Mucosa of stomach (tissue), 1 donor: ENCODE measurements at regions not wholly inside any gene's neighbourhood (a gene's known extent, or its start where the extent isn't known, plus 50 kb on each side); places are given as distances from the start of the nearest gene placed in this dataset.

Experiments
- H3K27me3 ChIP-seq: one replicate; pipeline ENCODE4 v1.7.0; 2013; ENCODE audit warnings: mild to moderate bottlenecking, low read length; ENCODE audit not compliant: control insufficient read depth, insufficient read depth
- H3K36me3 ChIP-seq: one replicate; pipeline ENCODE4 v1.7.0; 2013; ENCODE audit warnings: low read length; ENCODE audit not compliant: control insufficient read depth, insufficient read depth
- H3K4me1 ChIP-seq: one replicate; pipeline ENCODE4 v1.7.0; 2013; ENCODE audit warnings: mild to moderate bottlenecking, low read length; ENCODE audit not compliant: control insufficient read depth, insufficient read depth
- H3K4me3 ChIP-seq: one replicate; pipeline ENCODE4 v1.7.0; 2013; ENCODE audit warnings: low read length
- H3K9ac ChIP-seq: one replicate; pipeline ENCODE4 v1.7.0; 2013; ENCODE audit warnings: mild to moderate bottlenecking, low read length, moderate library complexity
- H3K9me3 ChIP-seq: one replicate; pipeline ENCODE4 v1.7.0; 2013; ENCODE audit warnings: mild to moderate bottlenecking, low read length, moderate library complexity; ENCODE audit not compliant: control insufficient read depth
- donor health status: Pancreatic carcinoma.

DNA sequence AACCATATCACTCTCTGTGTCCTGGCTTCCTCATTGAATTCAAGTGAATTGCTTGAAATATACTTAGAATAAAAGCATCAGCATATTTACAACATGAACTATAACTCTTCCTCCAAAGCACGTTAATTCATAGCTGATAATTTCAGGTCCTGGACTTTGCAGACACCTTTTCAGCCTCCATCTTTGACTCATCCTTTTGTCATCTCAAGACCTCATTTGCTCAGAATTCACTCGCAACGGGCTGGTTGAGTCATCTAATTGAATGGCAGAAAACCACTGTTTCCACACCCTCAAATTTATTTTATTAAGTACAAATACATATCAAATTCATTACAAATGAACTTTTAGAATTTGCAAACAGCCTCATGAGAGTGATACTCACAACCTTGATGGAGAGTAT lies 545.7 kb downstream of the GATA3 start:
- Histone ChIP-seq H3K9ac (no peak overlapping the region), H3K4me3 (no peak overlapping the region), H3K27me3 (no peaks in the 10 kb centered on the region), H3K9me3 (no peaks in the 10 kb centered on the region), H3K4me1 (no peaks in the 10 kb centered on the region), H3K36me3 (no peaks in the 10 kb centered on the region)

- no peak overlapping the region for H3K4me3 ChIP-seq
- no peaks in the 10 kb centered on the region for H3K36me3 ChIP-seq
- no peaks in the 10 kb centered on the region for H3K4me1 ChIP-seq
- H3K27me3 ChIP-seq, result no peaks in the 10 kb centered on the region
- H3K9me3 ChIP-seq, result no peaks in the 10 kb centered on the region
- H3K9ac ChIP-seq, result no peak overlapping the region
Observed at GRCh38 chr10:8602821-8603220, 548.3 kb downstream of the GATA3 start.

DNA sequence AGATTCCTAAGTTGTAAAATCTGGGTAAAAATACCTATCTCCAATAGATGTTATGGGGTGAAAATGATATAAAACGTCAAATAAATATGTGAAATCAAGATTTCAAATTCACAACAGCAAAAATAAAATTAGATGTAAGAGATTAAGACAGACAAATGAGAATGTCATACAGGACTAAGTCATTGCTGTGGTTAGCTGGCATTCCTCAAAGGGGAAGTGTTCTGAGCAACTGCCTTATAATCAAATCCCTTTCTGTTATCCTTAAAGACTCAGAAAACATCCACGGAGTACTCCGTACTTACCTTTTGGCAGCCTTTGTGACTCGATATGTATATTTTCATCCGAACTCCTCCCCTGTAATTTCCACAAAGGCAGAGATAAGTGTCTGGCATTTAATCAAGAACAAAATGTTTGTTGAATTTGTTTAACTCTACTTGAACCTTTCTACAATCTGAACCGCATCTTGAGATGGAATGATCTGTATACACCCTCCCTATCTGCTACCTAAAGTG lies 559.6 kb downstream of the GATA3 start:
- Histone ChIP-seq H3K4me1 (peaks cover 6% of the 10 kb centered on the region), H3K27me3 (no peaks in the 10 kb centered on the region), H3K9ac (no peak overlapping the region), H3K9me3 (no peaks in the 10 kb centered on the region), H3K36me3 (no peaks in the 10 kb centered on the region), H3K4me3 (no peak overlapping the region)

DNA sequence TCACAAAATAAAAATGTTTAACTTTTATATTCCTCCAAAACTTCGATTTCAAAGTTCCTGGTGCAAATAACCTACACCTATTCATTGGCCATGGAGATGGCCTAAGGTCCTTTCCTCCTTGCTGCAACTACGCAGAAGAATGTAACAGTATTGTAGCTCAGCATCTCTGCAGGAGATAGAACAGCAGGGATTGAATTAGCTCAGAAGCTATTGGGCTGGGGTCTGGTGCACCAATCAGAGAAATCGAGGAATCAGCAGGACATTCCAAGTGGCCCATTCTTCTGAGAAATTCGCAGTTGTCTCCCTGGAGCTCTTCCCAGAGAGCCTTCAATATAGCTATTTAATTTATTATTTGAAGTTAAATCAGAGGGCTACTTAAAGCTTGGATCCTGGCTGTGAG lies 560.6 kb downstream of the GATA3 start:
- no peaks in the 10 kb centered on the region for H3K36me3 ChIP-seq
- no peaks in the 10 kb centered on the region for H3K27me3 ChIP-seq
- H3K9ac ChIP-seq, result no peak overlapping the region
- H3K9me3 ChIP-seq, result no peaks in the 10 kb centered on the region
- peaks cover 6% of the 10 kb centered on the region for H3K4me1 ChIP-seq
- no peak overlapping the region for H3K4me3 ChIP-seq

- Histone ChIP-seq H3K4me3 (no peak overlapping the region), H3K27me3 (no peaks in the 10 kb centered on the region), H3K9ac (no peak overlapping the region), H3K9me3 (no peaks in the 10 kb centered on the region), H3K4me1 (peaks cover 6% of the 10 kb centered on the region), H3K36me3 (no peaks in the 10 kb centered on the region)
Observed at GRCh38 chr10:8616166-8616565, 561.7 kb downstream of the GATA3 start.

DNA sequence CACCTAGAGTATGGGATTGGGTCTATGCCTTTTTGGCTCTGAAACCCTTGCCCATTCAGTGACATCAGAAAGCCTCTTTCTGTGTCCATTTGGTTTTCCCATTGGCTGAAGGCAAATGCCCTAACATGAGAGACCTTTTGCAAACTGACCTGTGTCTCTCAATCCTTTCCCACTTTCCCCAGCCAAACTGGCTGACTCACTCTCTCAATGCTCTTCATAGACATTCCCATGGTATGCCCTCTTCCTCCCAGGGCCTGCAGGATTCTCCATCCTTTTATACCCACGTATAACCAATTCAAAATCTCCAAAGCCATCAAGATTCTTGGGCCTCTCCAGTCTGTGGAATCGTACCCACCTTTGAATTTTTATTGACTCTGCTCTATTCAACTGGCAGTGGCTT lies 563.3 kb downstream of the GATA3 start:
- Histone ChIP-seq H3K9ac (no peak overlapping the region), H3K9me3 (no peaks in the 10 kb centered on the region), H3K4me3 (no peak overlapping the region), H3K36me3 (no peaks in the 10 kb centered on the region), H3K4me1 (peaks cover 6% of the 10 kb centered on the region), H3K27me3 (no peaks in the 10 kb centered on the region)

GRCh38 chr10:8618834-8619233 lies 564.3 kb downstream of the GATA3 start:
- Histone ChIP-seq H3K27me3 (no peaks in the 10 kb centered on the region), H3K9me3 (no peaks in the 10 kb centered on the region), H3K36me3 (no peaks in the 10 kb centered on the region), H3K4me1 (peaks cover 6% of the 10 kb centered on the region), H3K4me3 (no peak overlapping the region), H3K9ac (no peak overlapping the region)

DNA sequence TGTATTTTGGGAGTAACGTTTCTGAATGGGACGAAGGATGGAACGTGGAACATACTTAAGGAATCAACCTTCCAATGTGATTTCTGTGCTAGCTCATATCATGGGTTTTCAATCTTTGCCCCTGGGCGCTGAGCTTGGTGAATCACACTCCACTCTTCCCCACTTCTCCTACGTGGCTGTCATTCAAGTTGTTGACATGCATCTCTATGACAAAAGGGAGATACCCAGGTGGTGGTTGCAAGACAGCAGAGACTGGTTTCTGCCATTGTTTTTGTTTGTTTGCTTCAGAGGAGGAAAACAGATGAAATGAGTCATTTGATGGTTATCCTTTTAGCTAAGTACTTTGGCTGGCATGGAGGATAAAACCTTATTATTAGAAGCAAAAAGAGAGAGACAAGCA lies 573.9 kb downstream of the GATA3 start:
- Histone ChIP-seq H3K36me3 (no peaks in the 10 kb centered on the region), H3K27me3 (no peaks in the 10 kb centered on the region), H3K4me3 (no peak overlapping the region), H3K9me3 (no peaks in the 10 kb centered on the region), H3K9ac (no peak overlapping the region), H3K4me1 (no peaks in the 10 kb centered on the region)

DNA sequence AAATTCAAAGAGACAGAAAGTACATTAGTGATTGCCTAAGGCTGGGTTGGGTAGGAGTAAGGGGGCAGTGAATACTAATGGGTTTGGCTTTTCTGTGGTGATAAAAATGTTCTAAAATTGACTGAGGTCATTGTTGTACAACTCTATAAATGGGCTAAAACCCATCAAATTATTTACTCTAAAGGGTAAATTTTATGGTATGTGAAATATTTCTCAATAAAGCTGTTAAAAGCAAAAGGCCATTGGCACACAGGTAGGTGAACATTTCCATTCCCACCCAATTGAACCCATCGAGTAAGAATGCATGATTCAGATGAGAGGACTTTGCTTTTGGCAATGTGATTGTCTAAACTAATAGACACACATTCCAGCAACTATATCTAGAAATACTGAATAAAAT lies 579.4 kb downstream of the GATA3 start:
- Histone ChIP-seq H3K27me3 (no peaks in the 10 kb centered on the region), H3K4me3 (no peak overlapping the region), H3K9me3 (no peaks in the 10 kb centered on the region), H3K4me1 (no peaks in the 10 kb centered on the region), H3K36me3 (no peaks in the 10 kb centered on the region), H3K9ac (no peak overlapping the region)

DNA sequence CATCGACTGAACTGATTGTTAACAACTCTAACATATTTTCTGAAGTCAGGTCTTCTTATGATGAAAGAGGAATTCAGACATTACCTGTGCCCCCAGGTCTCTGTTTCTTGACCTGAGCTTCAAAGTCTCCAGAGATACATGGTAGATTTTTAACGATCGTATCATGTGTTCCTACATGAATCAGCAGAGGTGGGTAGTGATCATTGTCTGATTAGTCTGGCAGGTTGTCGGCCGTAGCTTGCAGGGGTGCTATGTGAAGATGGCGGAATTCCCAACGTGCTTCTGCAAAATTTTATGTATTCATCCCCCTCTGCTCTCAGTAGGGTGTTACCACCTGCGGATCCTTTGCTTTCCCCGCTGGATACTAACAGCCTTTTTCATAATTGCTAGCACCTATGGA lies 581.9 kb downstream of the GATA3 start:
- Histone ChIP-seq H3K4me3 (no peak overlapping the region), H3K27me3 (no peaks in the 10 kb centered on the region), H3K9ac (no peak overlapping the region), H3K4me1 (no peaks in the 10 kb centered on the region), H3K36me3 (no peaks in the 10 kb centered on the region), H3K9me3 (no peaks in the 10 kb centered on the region)

DNA sequence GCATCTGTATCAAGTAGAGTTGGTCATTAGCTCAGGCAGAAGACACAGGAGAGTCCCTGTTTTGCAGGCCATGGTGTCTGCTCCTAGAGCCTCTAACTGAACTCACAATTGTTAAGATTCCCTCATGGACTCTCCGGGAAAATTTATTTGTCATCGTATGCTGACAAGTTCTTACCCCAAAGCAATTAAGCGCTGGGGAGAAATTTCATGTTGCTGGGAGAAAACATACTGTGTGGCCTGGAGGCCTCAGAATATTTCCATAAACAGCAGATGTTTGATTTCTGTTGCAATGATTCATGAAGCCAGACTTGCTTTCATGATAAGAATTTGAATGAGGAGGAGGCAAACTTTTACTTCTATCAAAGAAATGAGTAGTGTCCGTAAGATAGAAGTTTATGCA lies 583.2 kb downstream of the GATA3 start:
- H3K36me3 ChIP-seq, result no peaks in the 10 kb centered on the region
- no peaks in the 10 kb centered on the region for H3K4me1 ChIP-seq
- H3K27me3 ChIP-seq, result no peaks in the 10 kb centered on the region
- H3K4me3 ChIP-seq, result no peak overlapping the region
- H3K9me3 ChIP-seq, result no peaks in the 10 kb centered on the region
- no peak overlapping the region for H3K9ac ChIP-seq

- Histone ChIP-seq H3K4me3 (no peak overlapping the region), H3K4me1 (no peaks in the 10 kb centered on the region), H3K36me3 (no peaks in the 10 kb centered on the region), H3K9me3 (no peaks in the 10 kb centered on the region), H3K27me3 (no peaks in the 10 kb centered on the region), H3K9ac (no peak overlapping the region)
Observed at GRCh38 chr10:8638088-8638672, 583.7 kb downstream of the GATA3 start.
